H9 (cell line): ENCODE measurements at regions not wholly inside any gene's neighbourhood (a gene's known extent, or its start where the extent isn't known, plus 50 kb on each side); places are given as distances from the start of the nearest gene placed in this dataset.
"Not testable (repeated sequence)": the region's sequence is repeated elsewhere in the genome, so short reads cannot be mapped to it uniquely, and the experiment has no call there.

Experiments used
- DNase-seq: peaks from one replicate; pipeline ENCODE4 v3.0.0-alpha.2; 2017
- H2AFZ ChIP-seq: one replicate; pipeline ENCODE4 v1.6.1; 2013; ENCODE audit warnings: mild to moderate bottlenecking, low read length, control low read depth, moderate library complexity
- H2AK5ac ChIP-seq: 2 replicates; pipeline ENCODE4 v1.6.1; 2013; ENCODE audit warnings: low read length, control low read depth, mixed read lengths; ENCODE audit not compliant: insufficient read length
- H2BK120ac ChIP-seq: one replicate; pipeline ENCODE4 v1.6.1; 2013; ENCODE audit warnings: low read depth, mild to moderate bottlenecking, low read length, control low read depth, inconsistent platforms; ENCODE audit not compliant: poor library complexity, severe bottlenecking
- H2BK12ac ChIP-seq: 2 replicates; pipeline ENCODE4 v1.6.1; 2013; ENCODE audit warnings: low read length, control low read depth, mixed read lengths, low read depth; ENCODE audit not compliant: insufficient read length
- H2BK15ac ChIP-seq: 2 replicates; pipeline ENCODE4 v1.6.1; 2013; ENCODE audit warnings: low read depth, low read length, control low read depth
- H2BK20ac ChIP-seq: one replicate; pipeline ENCODE4 v1.6.1; 2013; ENCODE audit warnings: low read depth, mild to moderate bottlenecking, low read length, control low read depth, inconsistent platforms; ENCODE audit not compliant: poor library complexity, severe bottlenecking
- H2BK5ac ChIP-seq: 2 replicates; pipeline ENCODE4 v1.6.1; 2013; ENCODE audit warnings: low read length, control low read depth, mixed read lengths; ENCODE audit not compliant: insufficient read length
- H3K14ac ChIP-seq: 2 replicates; pipeline ENCODE4 v1.6.1; 2013; ENCODE audit warnings: low read length, control low read depth; ENCODE audit not compliant: insufficient read depth
- H3K18ac ChIP-seq: 2 replicates; pipeline ENCODE4 v1.6.1; 2013; ENCODE audit warnings: low read depth, mild to moderate bottlenecking, mixed read lengths, low read length, control low read depth; ENCODE audit not compliant: insufficient read length
- H3K23ac ChIP-seq: 2 replicates; pipeline ENCODE4 v1.6.1; 2013; ENCODE audit warnings: low read length, control low read depth, mixed read lengths, low read depth; ENCODE audit not compliant: insufficient read length
- H3K23me2 ChIP-seq: 2 replicates; pipeline ENCODE4 v1.6.1; 2013; ENCODE audit warnings: low read depth, mild to moderate bottlenecking, mixed read lengths, low read length, control low read depth; ENCODE audit not compliant: insufficient read length, poor library complexity, severe bottlenecking
- H3K27ac ChIP-seq: 2 replicates; pipeline ENCODE4 v1.5.1; 2013; ENCODE audit warnings: low read length, control low read depth, mixed read lengths, low read depth; ENCODE audit not compliant: insufficient read length
- H3K27me3 ChIP-seq: 2 replicates; pipeline ENCODE4 v1.6.1; 2013; ENCODE audit warnings: low read length, control low read depth, inconsistent platforms; ENCODE audit not compliant: insufficient read depth
- H3K4ac ChIP-seq: 2 replicates; pipeline ENCODE4 v1.6.1; 2013; ENCODE audit warnings: low read depth, mild to moderate bottlenecking, control low read depth, inconsistent platforms, low read length, moderate library complexity
- H3K4me1 ChIP-seq: 2 replicates; pipeline ENCODE4 v1.6.1; 2013; ENCODE audit warnings: low read length, control low read depth, inconsistent platforms; ENCODE audit not compliant: insufficient read depth
- H3K4me2 ChIP-seq: 2 replicates; pipeline ENCODE4 v1.6.1; 2013; ENCODE audit warnings: low read length, control low read depth, mixed read lengths; ENCODE audit not compliant: insufficient read length, insufficient read depth
- H3K56ac ChIP-seq: 2 replicates; pipeline ENCODE4 v1.6.1; 2013; ENCODE audit warnings: low read depth, mild to moderate bottlenecking, mixed read lengths, low read length, control low read depth; ENCODE audit not compliant: insufficient read length
- H3K79me1 ChIP-seq: 2 replicates; pipeline ENCODE4 v1.6.1; 2013; ENCODE audit warnings: low read depth, mild to moderate bottlenecking, moderate library complexity, low read length, control low read depth, inconsistent platforms; ENCODE audit not compliant: insufficient read depth, poor library complexity, severe bottlenecking
- H3K79me2 ChIP-seq: 2 replicates; pipeline ENCODE4 v1.6.1; 2013; ENCODE audit warnings: low read length, control low read depth, inconsistent platforms; ENCODE audit not compliant: insufficient read depth
- H3K9ac ChIP-seq: 2 replicates; pipeline ENCODE4 v1.6.1; 2013; ENCODE audit warnings: low read length, control low read depth, mixed read lengths; ENCODE audit not compliant: insufficient read length; ENCODE audit errors: extremely low read depth
- H3K9me3 ChIP-seq: one replicate; pipeline ENCODE4 v1.6.1; 2013; ENCODE audit warnings: low read depth, low read length, inconsistent platforms; ENCODE audit not compliant: control insufficient read depth
- H3T11ph ChIP-seq: one replicate; pipeline ENCODE4 v1.6.1; 2013; ENCODE audit warnings: mild to moderate bottlenecking, low read length, control low read depth, inconsistent platforms
- H4K20me1 ChIP-seq: one replicate; pipeline ENCODE4 v1.6.1; 2013; ENCODE audit not compliant: control insufficient read depth, insufficient read length, insufficient read depth
- H4K5ac ChIP-seq: 2 replicates; pipeline ENCODE4 v1.6.1; 2013; ENCODE audit warnings: low read depth, mild to moderate bottlenecking, mixed read lengths, low read length, control low read depth; ENCODE audit not compliant: insufficient read length
- H4K8ac ChIP-seq: replicated peaks from 2 replicates; pipeline ENCODE4 v1.6.1; 2013; ENCODE audit warnings: low read length, control low read depth, mixed read lengths, low read depth; ENCODE audit not compliant: insufficient read length
- H4K91ac ChIP-seq: 2 replicates; pipeline ENCODE4 v1.6.1; 2013; ENCODE audit warnings: low read depth, mild to moderate bottlenecking, moderate library complexity, mixed read lengths, low read length, control low read depth; ENCODE audit not compliant: insufficient read length
- H3K27ac Mint-ChIP-seq, 3 experiments: 2 replicates in 2 of 3; 3 replicates in 1 of 3; pipeline ENCODE4 v1.8.0; 2020 to 2021; ENCODE audit warnings: mixed read lengths in 3 of 3, mild to moderate bottlenecking in 1 of 3, moderate library complexity in 1 of 3
- H3K27me3 Mint-ChIP-seq: 2 replicates; pipeline ENCODE4 v1.8.0; 2021; ENCODE audit warnings: low read depth, mild to moderate bottlenecking, moderate library complexity, mixed read lengths
- H3K36me3 Mint-ChIP-seq, 3 experiments: 2 replicates in 2 of 3; 3 replicates in 1 of 3; pipeline ENCODE4 v1.8.0; 2020 to 2021; ENCODE audit warnings: low read depth in 3 of 3, mixed read lengths in 3 of 3; ENCODE audit not compliant: insufficient read depth in 1 of 3
- H3K4me1 Mint-ChIP-seq, 2 experiments: 2 replicates each; pipeline ENCODE4 v1.8.0; 2020; ENCODE audit warnings: mixed read lengths in 2 of 2
- H3K4me3 Mint-ChIP-seq, 2 experiments: 2 replicates in 1 of 2; 3 replicates in 1 of 2; pipeline ENCODE4 v1.8.0; 2020 to 2021; ENCODE audit warnings: mild to moderate bottlenecking in 2 of 2, mixed read lengths in 2 of 2, moderate library complexity in 1 of 2
- H3K9me3 Mint-ChIP-seq, 2 experiments: 2 replicates in 1 of 2; 3 replicates in 1 of 2; pipeline ENCODE4 v1.8.0; 2020; ENCODE audit warnings: mild to moderate bottlenecking in 2 of 2, mixed read lengths in 2 of 2, moderate library complexity in 1 of 2
- WGBS: extraction: QIAGEN DNeasy Blood & Tissue Kit; methylation state at CpG from one replicate; pipeline ENCODE4 v1.1.7; 2013; ENCODE audit warnings: missing lambda C conversion rate, low lambda C conversion rate, mixed read lengths; ENCODE audit not compliant: insufficient read length; ENCODE audit errors: extremely low coverage; 5-methylcytosine and 5-hydroxymethylcytosine counted together

- no CpG with 5 or more reads among the region's 10 CpGs for WGBS
- H3K9ac ChIP-seq, H2AFZ ChIP-seq, H3K4me3 Mint-ChIP-seq, H3K79me2 ChIP-seq, H3K14ac ChIP-seq, H4K20me1 ChIP-seq, H3K4me1 Mint-ChIP-seq, H3K79me1 ChIP-seq, H3K27me3 Mint-ChIP-seq, H3K18ac ChIP-seq, H2BK5ac ChIP-seq, H2BK15ac ChIP-seq, H3T11ph ChIP-seq, H3K4me2 ChIP-seq, H2AK5ac ChIP-seq, H4K5ac ChIP-seq, H3K23ac ChIP-seq, H4K91ac ChIP-seq, H2BK12ac ChIP-seq, H3K23me2 ChIP-seq, H3K56ac ChIP-seq, H3K4ac ChIP-seq, H3K36me3 Mint-ChIP-seq, H2BK20ac ChIP-seq, DNase-seq, H3K27me3 ChIP-seq, H3K9me3 ChIP-seq, H2BK120ac ChIP-seq, H4K8ac ChIP-seq, H3K4me1 ChIP-seq, H3K27ac Mint-ChIP-seq, H3K27ac ChIP-seq: not testable (repeated sequence)
- peaks cover 19 to 25% of the 10 kb centered on the region in 2 experiments for H3K9me3 Mint-ChIP-seq
Observed at GRCh38 chr15:20065508-20065907, 476.1 kb downstream of the GOLGA6L6 start.

- H4K8ac ChIP-seq, H3K27ac ChIP-seq, H3K9ac ChIP-seq, H3K23ac ChIP-seq, H4K5ac ChIP-seq, H3K27me3 ChIP-seq, H2BK15ac ChIP-seq, H3K4me1 ChIP-seq, H3K27me3 Mint-ChIP-seq, H3K56ac ChIP-seq, H2BK12ac ChIP-seq, H4K91ac ChIP-seq, H3K79me2 ChIP-seq, H2BK20ac ChIP-seq, H3K27ac Mint-ChIP-seq, H3K18ac ChIP-seq, H3K4me1 Mint-ChIP-seq, H4K20me1 ChIP-seq, H3T11ph ChIP-seq, H3K23me2 ChIP-seq, H3K4ac ChIP-seq, H2BK120ac ChIP-seq, H2BK5ac ChIP-seq, H3K79me1 ChIP-seq, H3K4me2 ChIP-seq, H3K14ac ChIP-seq, H3K4me3 Mint-ChIP-seq, H3K36me3 Mint-ChIP-seq, DNase-seq, H2AFZ ChIP-seq, H2AK5ac ChIP-seq, H3K9me3 ChIP-seq: not testable (repeated sequence)
- WGBS, result no CpG with 5 or more reads among the region's 7 CpGs
- peaks cover 20 to 32% of the 10 kb centered on the region in 2 experiments for H3K9me3 Mint-ChIP-seq
Observed at GRCh38 chr15:20063167-20063566, 478.4 kb downstream of the GOLGA6L6 start.
